NCI-H1092 treated with DMSO at 0.1 percent for 48 hours (cell line): ENCODE measurements at regions not wholly inside any gene's neighbourhood (a gene's known extent, or its start where the extent isn't known, plus 50 kb on each side); places are given as distances from the start of the nearest gene placed in this dataset.
"Not testable (repeated sequence)": the region's sequence is repeated elsewhere in the genome, so short reads cannot be mapped to it uniquely, and the experiment has no call there.

Experiments
- DNase-seq: peaks from one replicate; lab custom pipeline; 2025; lab: John Stamatoyannopoulos, UW

GRCh38 chr6:105713474-105714118 lies 310.7 kb upstream of the PREP start:
- no peak for DNase-seq

GRCh38 chr6:105711216-105711615 lies 308.3 kb upstream of the PREP start:
- no peak for DNase-seq

DNA sequence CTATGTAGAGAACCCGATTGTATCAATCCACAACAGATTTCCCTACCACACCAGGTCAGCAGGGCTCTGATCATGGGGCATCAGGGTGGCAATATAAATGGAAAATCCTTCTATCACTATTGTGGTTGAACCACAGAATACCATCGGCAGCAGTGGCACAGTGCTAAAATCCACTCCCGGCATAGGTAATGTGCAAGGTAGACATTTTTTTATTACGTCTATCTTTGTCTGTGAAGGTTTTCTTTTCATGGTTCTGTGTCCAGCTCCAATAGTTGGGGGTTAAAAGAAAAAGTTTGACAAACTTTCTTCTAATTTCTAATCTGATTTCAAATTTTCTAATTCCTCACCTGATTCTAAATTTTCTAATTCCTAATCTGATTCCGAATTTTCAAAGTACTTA lies 302.7 kb upstream of the PREP start:
- DNase-seq: no peak

- no peak for DNase-seq
These were observed 292.6 kb upstream of the PREP start for GRCh38 chr6:105695461-105695860.

DNA sequence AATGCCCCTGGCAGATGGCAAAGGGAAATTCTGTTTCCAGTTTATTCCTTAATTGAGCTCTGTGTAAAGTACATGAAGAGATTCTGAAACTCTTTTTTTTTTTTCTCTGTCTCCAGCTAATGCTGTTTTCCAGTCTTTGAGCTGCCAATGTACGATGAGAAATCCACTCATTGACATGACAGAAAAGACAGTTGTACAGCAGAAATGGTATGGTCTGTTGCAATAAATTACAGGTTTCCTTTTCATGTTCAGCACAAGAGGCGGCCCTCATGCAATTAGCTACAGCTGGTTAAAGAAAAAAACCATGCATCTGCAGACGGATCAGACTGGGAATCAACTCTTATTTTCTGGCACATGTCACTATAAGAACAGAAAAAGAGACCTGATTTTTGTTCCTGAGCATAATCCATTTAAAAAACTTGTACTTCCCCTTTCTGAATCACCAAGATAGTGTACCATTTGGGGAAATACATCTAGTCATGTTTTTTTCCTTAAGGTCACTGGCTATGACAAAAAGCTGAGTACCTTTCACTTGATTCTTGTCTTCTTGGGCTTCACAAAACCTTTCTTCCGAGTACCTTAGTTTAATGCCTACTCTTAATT lies 289.8 kb upstream of the PREP start:
- DNase-seq: no peak

DNA sequence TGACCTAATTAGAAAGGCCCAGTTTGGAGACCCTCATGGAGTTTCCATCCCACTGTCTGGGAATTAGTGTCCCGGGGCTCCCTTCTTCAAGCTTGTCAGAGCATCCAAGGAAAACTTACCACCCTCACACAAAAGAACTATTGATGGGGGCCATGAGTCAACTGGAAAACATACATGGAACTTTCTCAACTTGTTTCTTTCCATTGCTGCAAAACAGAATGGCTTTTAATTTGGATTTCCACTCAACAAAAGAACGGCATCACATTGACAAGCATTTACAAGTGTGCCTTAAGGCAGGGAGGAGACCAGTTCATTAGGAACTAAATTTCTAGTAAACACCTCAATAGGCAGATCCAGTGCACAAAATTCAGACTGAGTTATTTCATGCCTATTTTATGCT lies 289.1 kb upstream of the PREP start:
- DNase-seq: no peak

DNA sequence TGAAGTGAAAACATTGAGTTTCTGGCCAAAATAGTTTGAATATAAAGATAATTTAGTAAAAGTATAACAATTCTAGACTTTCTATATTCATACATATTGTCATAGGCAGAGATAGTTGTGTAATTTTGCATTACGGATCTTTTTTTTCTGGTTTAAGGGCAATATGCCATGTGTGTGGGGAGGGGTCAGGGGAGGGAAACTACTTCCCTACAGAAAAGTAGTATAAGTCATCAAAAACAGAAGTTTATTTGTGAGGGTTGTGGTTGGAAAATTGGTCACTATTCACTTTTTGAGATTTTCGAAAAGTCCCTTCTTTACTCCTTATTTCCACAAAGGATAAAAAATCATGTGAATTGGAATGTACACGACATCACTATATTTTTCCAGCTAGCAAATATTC lies 288.2 kb upstream of the PREP start:
- DNase-seq: no peak

GRCh38 chr6:105688573-105688972 lies 285.7 kb upstream of the PREP start:
- DNase-seq: no peak

DNA sequence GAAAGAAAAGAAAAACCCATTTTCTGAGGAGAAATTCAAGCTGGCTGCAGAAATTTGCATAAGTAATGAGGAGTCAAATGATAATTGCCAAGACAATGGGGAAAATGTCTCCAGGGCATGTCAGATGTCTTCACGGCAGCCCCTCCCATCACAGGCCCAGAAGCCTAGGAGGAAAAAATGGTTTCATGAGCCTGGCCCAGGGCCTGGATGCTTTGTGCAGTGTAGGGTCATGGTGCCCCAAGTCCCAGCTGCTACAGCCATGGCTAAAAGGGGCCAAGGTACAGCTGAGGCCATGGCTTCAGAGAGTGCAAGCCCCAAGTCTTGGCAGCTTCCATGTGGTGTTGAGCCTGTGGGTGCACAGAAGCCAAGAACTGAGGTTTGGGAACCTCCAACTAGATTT lies 283.9 kb upstream of the PREP start:
- DNase-seq: not testable (repeated sequence)

DNA sequence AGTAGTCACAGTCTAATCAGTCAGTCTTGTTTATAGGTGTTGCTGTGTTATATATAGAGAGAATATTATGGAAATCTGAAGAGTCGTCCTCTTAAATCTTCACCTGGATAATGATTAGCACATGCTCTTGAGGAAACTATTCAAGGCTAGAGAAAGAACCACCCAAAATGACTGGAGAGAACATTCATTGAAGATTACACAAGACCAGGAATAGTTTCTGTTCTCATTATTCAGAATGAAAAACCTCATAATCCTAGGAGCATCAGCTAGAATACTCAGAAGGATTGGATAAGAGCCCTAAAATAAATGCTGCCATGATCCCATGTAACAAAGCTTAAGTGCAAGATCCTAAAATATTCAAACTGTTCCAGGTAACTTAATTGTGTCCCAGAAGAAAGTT lies 278.2 kb upstream of the PREP start:
- DNase-seq: no peak

DNA sequence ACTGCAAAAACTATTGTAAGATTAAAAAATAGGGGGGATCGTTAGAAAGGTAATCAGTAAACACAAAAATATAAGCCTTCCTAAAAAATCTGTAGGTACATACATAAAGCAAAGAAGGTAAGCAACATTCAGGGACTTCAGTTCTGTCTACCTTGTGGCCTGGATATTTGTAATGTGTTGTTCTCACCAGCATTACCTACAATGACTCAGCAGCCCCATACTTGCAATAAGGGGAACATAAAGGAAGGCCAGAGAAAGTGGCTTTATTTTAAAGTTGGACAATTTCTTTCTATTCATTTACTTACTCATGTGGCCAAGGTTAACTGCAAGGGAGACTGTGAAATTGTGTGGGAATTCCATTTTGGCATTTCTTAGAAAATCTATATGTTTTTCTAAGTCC lies 277.2 kb upstream of the PREP start:
- no peak for DNase-seq

DNA sequence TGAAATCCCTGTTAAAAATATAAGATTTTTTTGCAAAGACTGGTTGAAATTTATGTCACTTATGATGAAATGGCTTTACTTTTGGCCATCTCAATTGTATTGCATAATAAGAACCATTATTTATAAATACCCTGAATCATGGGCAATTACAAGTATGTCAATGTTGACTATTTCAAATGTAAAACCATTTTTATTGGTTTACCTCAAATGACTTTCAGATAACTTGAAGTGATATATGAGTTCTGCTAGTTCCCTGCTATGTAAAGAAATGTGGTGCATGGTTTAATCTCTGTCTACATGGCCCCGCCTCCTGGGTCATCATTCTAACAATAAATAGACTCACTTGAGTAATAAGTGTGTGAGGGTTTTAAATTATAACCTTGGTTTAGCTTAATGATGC lies 275.6 kb upstream of the PREP start:
- no peak for DNase-seq

DNA sequence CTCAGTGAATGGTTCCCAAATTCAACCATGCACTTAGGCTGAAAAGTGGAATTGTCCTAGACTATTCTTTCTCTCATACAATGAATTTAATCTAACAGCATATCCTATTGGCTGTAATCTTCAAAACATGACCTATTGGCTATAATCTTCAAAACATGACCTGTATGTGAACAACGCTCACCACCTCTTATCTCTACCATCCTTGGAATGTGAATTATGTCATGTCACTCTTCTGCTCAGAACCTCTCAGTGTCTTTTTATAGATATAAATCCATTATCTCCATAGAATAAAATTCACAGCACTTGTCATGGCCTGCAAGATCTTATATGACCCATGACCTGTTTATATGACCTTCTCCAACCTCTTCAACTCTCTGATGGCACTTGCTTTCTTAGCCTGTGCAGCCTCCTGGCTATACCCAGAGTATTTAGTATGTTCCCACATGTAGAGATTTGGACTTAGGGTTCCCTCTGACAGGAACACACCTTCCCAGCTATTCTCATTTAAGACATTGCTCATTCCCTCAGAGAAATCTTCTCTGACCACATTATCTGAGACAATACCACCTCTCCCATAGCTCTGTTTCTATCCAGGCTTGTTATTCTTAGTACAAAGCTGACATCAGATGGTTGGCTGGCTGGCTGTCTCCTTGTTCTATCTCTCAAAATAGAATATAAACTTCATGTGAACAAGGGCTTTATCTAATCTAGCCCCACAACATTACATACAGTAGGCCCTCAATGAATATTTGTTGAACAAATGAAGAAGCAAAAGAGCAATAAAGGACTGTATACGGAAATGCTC lies 275.0 kb upstream of the PREP start:
- DNase-seq: no peak

DNA sequence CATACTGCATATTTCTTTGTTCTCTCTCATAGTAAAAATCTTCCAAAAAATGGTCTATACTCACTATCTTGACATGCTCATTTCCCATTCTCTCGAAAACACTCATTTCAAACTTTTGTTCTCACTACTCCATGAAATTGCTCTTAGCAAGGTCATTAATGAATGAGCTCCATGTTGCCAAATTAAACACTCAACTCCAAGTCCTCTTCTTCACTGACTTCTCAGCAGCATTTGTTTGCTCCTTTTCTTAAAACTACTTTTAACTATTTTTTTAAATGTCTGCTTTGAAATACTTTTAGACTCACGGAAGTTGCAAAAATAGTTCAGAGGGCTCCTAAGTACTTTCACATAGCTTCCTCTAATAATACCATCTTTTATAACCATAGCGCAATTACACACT lies 274.0 kb upstream of the PREP start:
- DNase-seq: no peak

DNA sequence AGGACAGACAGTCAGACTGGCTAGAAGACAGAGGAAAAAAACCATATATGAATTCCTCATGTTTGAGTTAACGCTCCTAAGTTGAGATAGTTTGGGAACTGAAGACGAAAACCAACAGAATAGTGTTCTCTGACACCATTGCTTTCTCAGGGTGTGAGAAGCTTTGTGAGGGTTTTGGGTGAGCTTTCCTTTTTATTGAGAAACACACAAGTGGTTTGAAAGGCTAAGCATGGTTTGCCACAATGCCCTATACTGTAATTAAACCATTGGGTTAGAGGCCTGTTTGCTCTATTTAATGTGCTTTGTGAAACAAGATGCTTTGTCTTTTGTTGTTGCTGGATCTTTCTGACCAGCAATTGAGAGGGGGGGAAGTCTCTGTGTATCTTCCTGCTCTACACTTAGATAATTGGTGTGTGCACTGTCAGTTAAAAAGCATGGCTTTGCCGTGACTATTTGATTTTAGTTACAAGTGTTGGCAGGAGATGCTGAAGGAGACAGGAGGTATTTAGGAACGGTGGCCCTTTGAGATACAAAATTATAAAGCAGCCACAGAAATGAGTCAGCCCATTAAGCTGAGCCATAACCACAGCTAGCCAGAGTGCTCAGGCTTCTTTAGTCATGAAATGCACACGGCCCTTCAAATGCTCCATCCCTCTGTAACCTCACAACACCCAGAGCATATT lies 273.0 kb upstream of the PREP start:
- no peak for DNase-seq

DNA sequence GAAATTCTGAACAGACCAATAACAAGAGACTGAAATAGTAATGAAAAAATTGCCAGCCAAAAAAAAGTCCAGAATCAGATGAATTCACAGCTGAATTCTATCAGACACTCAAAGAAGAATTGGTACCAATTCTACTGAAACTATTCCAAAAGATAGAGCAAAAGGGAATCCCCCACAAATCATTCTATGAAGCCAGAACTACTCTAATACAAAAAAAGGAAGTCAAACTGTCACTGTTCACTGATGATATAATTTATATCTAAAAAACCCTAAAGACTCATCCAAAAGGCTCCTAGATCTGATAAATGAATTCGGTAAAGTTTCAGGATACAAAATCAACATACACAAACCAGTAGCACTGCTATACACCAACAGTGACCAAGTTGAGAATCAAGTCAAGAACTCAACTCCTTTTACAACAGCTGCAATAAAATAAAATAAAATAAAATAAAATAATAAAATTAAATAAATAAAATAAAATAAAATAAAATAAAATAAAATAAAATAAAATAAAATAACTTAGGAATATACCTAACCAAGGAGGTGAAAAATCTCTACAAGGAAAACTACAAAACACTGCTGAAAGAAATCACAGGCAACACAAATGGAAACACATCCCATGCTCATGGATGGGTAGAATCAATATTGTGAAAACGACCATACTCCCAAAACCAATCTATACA lies 270.1 kb upstream of the PREP start:
- DNase-seq: not testable (repeated sequence)

DNA sequence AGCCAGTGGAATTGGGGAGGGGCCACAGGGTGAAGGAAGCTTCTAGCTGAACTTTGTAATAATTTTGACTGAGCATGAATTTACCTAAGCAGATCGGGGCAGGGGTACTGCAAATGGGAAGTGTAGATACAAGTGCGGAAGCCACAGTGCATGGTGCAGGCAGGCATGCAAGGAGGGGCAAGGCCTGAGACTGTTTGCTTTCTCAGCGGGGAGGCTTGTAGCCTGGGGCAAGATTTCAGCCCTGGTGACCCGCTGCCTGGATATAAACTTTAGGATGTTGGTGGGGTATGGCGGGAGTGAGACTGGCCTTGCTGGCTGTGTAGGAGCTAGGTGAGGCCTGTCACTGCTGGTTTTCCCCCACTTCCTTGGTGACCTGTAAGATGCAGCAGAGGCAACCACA lies 266.4 kb upstream of the PREP start:
- no peak for DNase-seq

GRCh38 chr6:105667056-105667455 lies 264.2 kb upstream of the PREP start:
- no peak for DNase-seq

DNA sequence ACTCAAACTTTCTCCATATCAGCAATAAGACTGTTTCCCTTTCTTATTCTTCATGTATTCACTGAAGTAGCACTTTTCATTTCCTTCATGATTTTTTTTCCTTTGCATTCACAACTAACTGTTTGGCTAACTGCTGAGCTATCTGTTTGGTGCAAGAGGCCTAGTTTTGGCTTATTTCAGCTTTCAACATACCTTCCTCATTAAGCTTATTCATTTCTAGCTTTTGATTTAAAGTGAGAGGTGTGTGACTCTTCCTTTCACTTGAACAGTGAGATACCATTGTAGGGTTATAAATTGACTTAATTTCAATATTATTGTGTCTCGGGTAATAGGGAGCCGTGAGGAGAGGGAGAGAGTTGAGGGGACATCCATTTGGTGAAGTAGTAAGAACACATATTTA lies 262.0 kb upstream of the PREP start:
- DNase-seq: no peak

GRCh38 chr6:105651969-105652368 lies 249.1 kb upstream of the PREP start:
- DNase-seq: no peak

GRCh38 chr6:105650347-105650746 lies 247.5 kb upstream of the PREP start:
- no peak for DNase-seq

DNA sequence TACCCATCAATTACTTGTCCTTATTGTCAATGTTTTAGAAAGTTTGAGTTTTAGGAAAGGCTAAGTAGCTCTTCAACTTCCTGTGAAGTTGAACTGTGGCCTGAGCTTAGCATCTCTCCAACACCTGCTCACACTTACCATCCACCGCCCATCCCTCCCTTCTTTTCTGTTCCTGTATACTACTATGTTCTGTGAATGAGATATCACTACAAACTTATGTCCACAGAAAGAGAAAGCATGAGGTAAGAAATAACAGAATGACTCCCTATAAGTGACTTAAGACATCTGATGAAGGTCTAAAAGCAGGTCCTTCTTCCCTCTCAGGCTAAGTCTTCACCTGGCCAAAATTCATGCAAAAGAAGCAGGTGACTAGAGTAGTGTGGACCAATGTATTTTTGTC lies 246.3 kb upstream of the PREP start:
- DNase-seq: no peak
